Daoy (cell line): ENCODE measurements at regions not wholly inside any gene's neighbourhood (a gene's known extent, or its start where the extent isn't known, plus 50 kb on each side); places are given as distances from the start of the nearest gene placed in this dataset.

Experiments
- DNase-seq: peaks from one replicate; pipeline ENCODE4 v3.0.0-alpha.2; 2015; ENCODE audit warnings: low read depth

GRCh38 chr2:7811073-7811472 is 870.8 kb upstream of the ID2 start:
- no peak for DNase-seq

GRCh38 chr2:7812231-7812995 is 869.4 kb upstream of the ID2 start:
- DNase-seq = no peak

- no peak for DNase-seq
These were observed 868.1 kb upstream of the ID2 start for GRCh38 chr2:7813541-7814292.

- no peak for DNase-seq
These were observed 866.1 kb upstream of the ID2 start for GRCh38 chr2:7815726-7816125.

GRCh38 chr2:7816233-7816632 is 865.6 kb upstream of the ID2 start:
- no peak for DNase-seq

- no peak for DNase-seq
These were observed 864.9 kb upstream of the ID2 start for GRCh38 chr2:7816944-7817343.

GRCh38 chr2:7819316-7819715 is 862.5 kb upstream of the ID2 start:
- DNase-seq = no peak

- no peak for DNase-seq
These were observed 862.0 kb upstream of the ID2 start for GRCh38 chr2:7819850-7820249.

GRCh38 chr2:7824211-7824610 is 857.6 kb upstream of the ID2 start:
- no peak for DNase-seq

- DNase-seq = no peak
These were observed 856.1 kb upstream of the ID2 start for GRCh38 chr2:7825591-7826312.

- no peak for DNase-seq
These were observed 855.2 kb upstream of the ID2 start for GRCh38 chr2:7826656-7827055.

GRCh38 chr2:7829241-7829640 is 852.6 kb upstream of the ID2 start:
- no peak for DNase-seq

GRCh38 chr2:7830616-7831015 is 851.2 kb upstream of the ID2 start:
- no peak for DNase-seq

- no peak for DNase-seq
These were observed 846.7 kb upstream of the ID2 start for GRCh38 chr2:7835151-7835550.

GRCh38 chr2:7835693-7836680 is 845.9 kb upstream of the ID2 start:
- no peak for DNase-seq

GRCh38 chr2:7837237-7837760 is 844.6 kb upstream of the ID2 start:
- DNase-seq = no peak

- no peak for DNase-seq
These were observed 843.2 kb upstream of the ID2 start for GRCh38 chr2:7838669-7839068.

GRCh38 chr2:7840651-7841380 is 841.0 kb upstream of the ID2 start:
- no peak for DNase-seq

GRCh38 chr2:7841751-7842150 is 840.1 kb upstream of the ID2 start:
- no peak for DNase-seq

- no peak for DNase-seq
These were observed 837.4 kb upstream of the ID2 start for GRCh38 chr2:7844414-7844965.
